Uterus (tissue), 2 donors: ENCODE measurements at regions not wholly inside any gene's neighbourhood (a gene's known extent, or its start where the extent isn't known, plus 50 kb on each side); places are given as distances from the start of the nearest gene placed in this dataset.

Experiments
- CTCF ChIP-seq, 4 experiments: fragments of 200-600 bp in 2 of 4; fragments of 450-650 bp in 2 of 4; sonication (generic) in 2 of 4; IDR thresholded peaks; one replicate each; pipeline ENCODE4 v1.5.1; 2016 to 2019; ENCODE audit warnings: antibody characterized with exemption in 4 of 4, mild to moderate bottlenecking in 2 of 4, moderate library complexity in 1 of 4
- POLR2A ChIP-seq, 2 donors: fragments of 450-650 bp; IDR thresholded peaks; one replicate each; pipeline ENCODE4 v1.6.1; 2016; ENCODE audit warnings: antibody characterized with exemption in 2 of 2, mild to moderate bottlenecking in 1 of 2, moderate library complexity in 1 of 2

- TF ChIP-seq CTCF (IDR thresholded peaks at IDR 0.05) (no peak), POLR2A (IDR thresholded peaks at IDR 0.05) (no peak)
Measured at GRCh38 chr16:86060381-86061317, 161.7 kb downstream of the IRF8 start.
